B cell (primary cell): ENCODE measurements at regions not wholly inside any gene's neighbourhood (a gene's known extent, or its start where the extent isn't known, plus 50 kb on each side); places are given as distances from the start of the nearest gene placed in this dataset.

Experiments used
- ATAC-seq: fragments of 200-7000 bp; cut with Tn5 transposase; one replicate; pipeline ENCODE4 v1.10.0; 2021; ENCODE audit warnings: low read depth, mild to moderate bottlenecking, moderate number of reproducible peaks, moderate library complexity
- CTCF ChIA-PET: fragments of 350-600 bp; sonication (Branson Sonifier 250); formaldehyde crosslinking; loops from one replicate; lab custom pipeline; 2021; ENCODE audit warnings: antibody characterized with exemption, inconsistent platforms; lab: Charles Lee
- POLR2A ChIA-PET: fragments of 350-600 bp; sonication (Branson Sonifier 250); formaldehyde crosslinking; loops from one replicate; lab custom pipeline; 2021; ENCODE audit warnings: antibody characterized with exemption; lab: Charles Lee
- DNase-seq: peaks from one replicate; pipeline ENCODE4 v3.0.0; 2013
- H2AFZ ChIP-seq: 2 replicates; pipeline ENCODE4 v1.6.1; 2012; ENCODE audit warnings: mild to moderate bottlenecking, low read depth, low read length; ENCODE audit not compliant: insufficient read depth, poor library complexity, severe bottlenecking
- H3K27ac ChIP-seq, 2 donors: 1 replicate in 1 of 2; 2 replicates in 1 of 2; pipeline ENCODE4 v1.5.1; 2012 to 2013; ENCODE audit warnings: low read length in 2 of 2, mild to moderate bottlenecking in 2 of 2, moderate library complexity in 1 of 2
- H3K27me3 ChIP-seq, 4 experiments: fragments of 200-600 bp in 1 of 4; sonication (generic) in 1 of 4; replicated peaks in 1 of 4; 1 replicate in 2 of 4; 2 replicates in 2 of 4; pipeline versions ENCODE4 v1.6.1 to v1.7.0; 2013 to 2016; ENCODE audit warnings: low read length in 3 of 4, mild to moderate bottlenecking in 2 of 4, mixed read lengths in 1 of 4, moderate library complexity in 1 of 4; ENCODE audit not compliant: insufficient read depth in 4 of 4, control insufficient read depth in 3 of 4; ENCODE audit errors: control extremely low read depth in 1 of 4
- H3K36me3 ChIP-seq, 2 experiments: replicated peaks in 1 of 2; 1 replicate in 1 of 2; 2 replicates in 1 of 2; pipeline versions ENCODE4 v1.6.1 to v1.7.1; 2013; ENCODE audit warnings: low read length in 1 of 2; ENCODE audit not compliant: insufficient read depth in 2 of 2, control insufficient read depth in 1 of 2; ENCODE audit errors: control extremely low read depth in 1 of 2, extremely low read depth in 1 of 2
- H3K4me1 ChIP-seq, 2 donors: fragments of 200-600 bp in 1 of 2; sonication (generic) in 1 of 2; 1 replicate in 1 of 2; 2 replicates in 1 of 2; pipeline versions ENCODE4 v1.5.1 to v1.6.1; 2013 to 2017; ENCODE audit warnings: low read length in 2 of 2; ENCODE audit not compliant: control insufficient read depth in 2 of 2, insufficient read depth in 2 of 2
- H3K4me2 ChIP-seq: replicated peaks from 2 replicates; pipeline ENCODE3; 2012; ENCODE audit warnings: mild to moderate bottlenecking, low read depth, low read length; ENCODE audit not compliant: poor library complexity, severe bottlenecking
- H3K4me3 ChIP-seq, 5 experiments: fragments of 200-600 bp in 1 of 5; sonication (generic) in 1 of 5; 1 replicate in 3 of 5; 2 replicates in 2 of 5; pipeline versions ENCODE4 v1.5.1 to v1.7.0; 2011 to 2016; ENCODE audit warnings: low read length in 4 of 5, mild to moderate bottlenecking in 4 of 5, low read depth in 2 of 5, control low read depth in 1 of 5, moderate library complexity in 1 of 5; ENCODE audit not compliant: insufficient read depth in 1 of 5; ENCODE audit errors: control extremely low read depth in 1 of 5, extremely low read depth in 1 of 5
- H3K79me2 ChIP-seq: fragments of 200-600 bp; sonication (generic); one replicate; pipeline ENCODE4 v1.6.0; 2016; ENCODE audit warnings: low read length; ENCODE audit not compliant: control insufficient read depth, insufficient read depth
- H3K9ac ChIP-seq: fragments of 200-600 bp; sonication (generic); 2 replicates; pipeline ENCODE4 v1.6.1; 2017; ENCODE audit warnings: mild to moderate bottlenecking, low read length, moderate library complexity
- H3K9me3 ChIP-seq, 3 donors: one replicate each; pipeline versions ENCODE4 v1.6.1 to v1.7.1; 2013; ENCODE audit warnings: low read length in 2 of 3; ENCODE audit not compliant: control insufficient read depth in 2 of 3, insufficient read depth in 1 of 3; ENCODE audit errors: control extremely low read depth in 1 of 3
- H4K20me1 ChIP-seq: 2 replicates; pipeline ENCODE4 v1.6.0; 2012; ENCODE audit warnings: mild to moderate bottlenecking, low read length; ENCODE audit not compliant: insufficient read depth, control insufficient read depth, poor library complexity, severe bottlenecking
- H3K27ac Mint-ChIP-seq: one replicate; pipeline ENCODE4 v1.8.0; 2021; ENCODE audit warnings: mixed read lengths
- H3K27me3 Mint-ChIP-seq: one replicate; pipeline ENCODE4 v1.8.0; 2021; ENCODE audit warnings: mixed read lengths
- H3K4me1 Mint-ChIP-seq: one replicate; pipeline ENCODE4 v1.8.0; 2021; ENCODE audit warnings: mixed read lengths
- H3K4me3 Mint-ChIP-seq: one replicate; pipeline ENCODE4 v1.8.0; 2021; ENCODE audit warnings: mixed read lengths
- H3K9me3 Mint-ChIP-seq: one replicate; pipeline ENCODE4 v1.8.0; 2022; ENCODE audit warnings: mixed read lengths; ENCODE audit not compliant: insufficient read depth
- CTCF ChIP-seq: fragments of 200-600 bp; IDR thresholded peaks from one replicate; pipeline ENCODE4 v1.8.0; 2022; ENCODE audit warnings: antibody characterized with exemption, mild to moderate bottlenecking
- EZH2 ChIP-seq: IDR thresholded peaks from 2 replicates; pipeline ENCODE4 v1.6.1; 2012; ENCODE audit warnings: borderline replicate concordance, low read depth, mild to moderate bottlenecking, moderate library complexity, low read length; ENCODE audit not compliant: insufficient read depth, poor library complexity, severe bottlenecking
- WGBS: methylation state at CpG from one replicate; pipeline ENCODE4 v1.1.5; 2013; ENCODE audit warnings: missing lambda C conversion rate; ENCODE audit not compliant: insufficient coverage; 5-methylcytosine and 5-hydroxymethylcytosine counted together
- intact Hi-C: fragments of 100-400 bp; cut with micrococcal nuclease; formaldehyde crosslinking; loops from one replicate; pipeline ENCODE4 v1.10.0; 2022

DNA sequence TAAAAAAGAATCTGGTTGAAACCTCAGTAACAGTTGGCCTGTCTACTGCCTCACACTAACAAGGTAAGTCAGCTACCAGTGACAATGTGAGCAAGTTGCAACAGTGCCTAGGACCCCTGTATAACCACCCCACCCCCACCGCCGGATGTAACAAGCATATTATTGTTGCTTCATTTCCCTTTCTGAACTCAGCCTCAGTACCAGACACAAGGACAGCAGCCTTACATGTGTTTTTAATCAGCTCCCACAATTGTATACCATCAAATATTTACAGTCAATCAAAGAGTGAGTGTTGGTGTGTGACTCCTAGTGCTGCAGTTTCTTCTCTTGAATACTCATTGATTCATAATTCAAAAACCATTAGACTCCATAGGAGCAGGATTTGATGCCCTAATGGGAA is 96.4 kb downstream of the PYDC2 start:
- Histone ChIP-seq H3K27me3 (no peaks in the 10 kb centered on the region), H3K9me3 (no peaks in the 10 kb centered on the region), H2AFZ (no peak overlapping the region), H3K9ac (no peak overlapping the region), H3K4me3 (no peak overlapping the region), H3K4me1 (no peaks in the 10 kb centered on the region), H3K79me2 (no peaks in the 10 kb centered on the region), H3K36me3 (no peaks in the 10 kb centered on the region), H3K4me2 (no peak overlapping the region), H4K20me1 (no peaks in the 10 kb centered on the region), H3K27ac (no peak overlapping the region)
- Mint-ChIP-seq H3K4me3 (no peak overlapping the region), H3K27me3 (peaks cover 4% of the 10 kb centered on the region), H3K4me1 (no peaks in the 10 kb centered on the region), H3K9me3 (no peaks in the 10 kb centered on the region), H3K27ac (no peak overlapping the region)
- no peak for DNase-seq
- intact Hi-C loops: no loop called here
- no CpG with 5 or more reads among the region's 2 CpGs for WGBS
- POLR2A ChIA-PET: no interaction called here
- no peak for ATAC-seq
- TF ChIP-seq CTCF (no peak), EZH2 (no peak)
- CTCF ChIA-PET: no interaction called here

DNA sequence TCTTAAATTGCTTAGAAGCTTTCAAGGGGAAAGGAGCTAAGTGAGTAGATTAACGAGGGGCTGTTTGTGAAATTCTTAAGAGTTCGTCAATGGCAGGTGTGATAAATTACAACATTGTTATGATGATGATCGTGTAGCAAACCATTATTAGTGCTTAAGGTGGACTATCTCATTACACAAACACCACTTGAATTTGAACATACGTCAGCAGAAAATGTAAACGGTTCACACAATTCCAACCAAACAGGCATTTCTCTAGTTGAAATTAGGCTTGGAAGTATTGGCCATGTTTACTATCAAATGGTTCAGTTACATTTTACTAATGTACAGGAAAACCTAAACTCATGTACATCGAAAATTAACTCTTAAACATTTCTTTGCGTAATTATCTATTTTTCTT is 102.8 kb downstream of the PYDC2 start:
- H3K27ac ChIP-seq: no peak overlapping the region
- no peak overlapping the region for H3K4me2 ChIP-seq
- intact Hi-C loops: no loop called here
- Mint-ChIP-seq H3K9me3 (no peaks in the 10 kb centered on the region), H3K4me1 (no peaks in the 10 kb centered on the region), H3K27ac (no peak overlapping the region), H3K4me3 (no peak overlapping the region), H3K27me3 (peaks cover 8% of the 10 kb centered on the region)
- no CpG with 5 or more reads among the region's 7 CpGs for WGBS
- no peak overlapping the region for H3K9ac ChIP-seq
- no peak for TF ChIP-seq CTCF
- no peak for TF ChIP-seq EZH2
- no peak for DNase-seq
- H2AFZ ChIP-seq: no peak overlapping the region
- H3K4me1 ChIP-seq: no peaks in the 10 kb centered on the region
- no peaks in the 10 kb centered on the region for H3K9me3 ChIP-seq
- POLR2A ChIA-PET: no interaction called here
- CTCF ChIA-PET: no interaction called here
- no peaks in the 10 kb centered on the region for H3K79me2 ChIP-seq
- H3K36me3 ChIP-seq: no peaks in the 10 kb centered on the region
- no peaks in the 10 kb centered on the region for H3K27me3 ChIP-seq
- H3K4me3 ChIP-seq: no peak overlapping the region
- ATAC-seq: no peak
- no peaks in the 10 kb centered on the region for H4K20me1 ChIP-seq
